Brain microvascular endothelial cell (primary cell): ENCODE measurements at regions not wholly inside any gene's neighbourhood (a gene's known extent, or its start where the extent isn't known, plus 50 kb on each side); places are given as distances from the start of the nearest gene placed in this dataset.

ENCODE experiments used
- DNase-seq: peaks from one replicate; pipeline ENCODE4 v3.0.0-alpha.2; 2020
- H3K27ac ChIP-seq: fragments of 250-450 bp; sonication (Bioruptor Pico); 2 replicates; pipeline ENCODE4 v1.5.1; 2020; ENCODE audit warnings: mild to moderate bottlenecking, moderate library complexity
- H3K27me3 ChIP-seq: fragments of 250-450 bp; sonication (Bioruptor Pico); replicated peaks from 2 replicates; pipeline ENCODE4 v1.5.1; 2020; ENCODE audit warnings: mild to moderate bottlenecking
- H3K36me3 ChIP-seq: fragments of 250-450 bp; sonication (Bioruptor Pico); replicated peaks from 2 replicates; pipeline ENCODE4 v1.5.1; 2020; ENCODE audit warnings: mild to moderate bottlenecking
- H3K4me3 ChIP-seq: 2 replicates; pipeline ENCODE4 v1.5.1; 2011; ENCODE audit warnings: low read depth, mild to moderate bottlenecking, control low read depth, low read length, moderate library complexity
- in situ Hi-C: cut with HindIII; loops from 2 replicates; pipeline ENCODE4 v1.10.0; 2017; ENCODE audit warnings: low sequenced_read_pairs, low pct_ligation_motif_present
- TF ChIP-seq, protein P1 (sequence below): IDR thresholded peaks from 2 replicates; pipeline ENCODE4 v1.5.1; 2011; ENCODE audit warnings: low read depth, mild to moderate bottlenecking, moderate library complexity, low read length, control low read depth, inconsistent platforms; ENCODE audit errors: missing control alignments

DNA sequence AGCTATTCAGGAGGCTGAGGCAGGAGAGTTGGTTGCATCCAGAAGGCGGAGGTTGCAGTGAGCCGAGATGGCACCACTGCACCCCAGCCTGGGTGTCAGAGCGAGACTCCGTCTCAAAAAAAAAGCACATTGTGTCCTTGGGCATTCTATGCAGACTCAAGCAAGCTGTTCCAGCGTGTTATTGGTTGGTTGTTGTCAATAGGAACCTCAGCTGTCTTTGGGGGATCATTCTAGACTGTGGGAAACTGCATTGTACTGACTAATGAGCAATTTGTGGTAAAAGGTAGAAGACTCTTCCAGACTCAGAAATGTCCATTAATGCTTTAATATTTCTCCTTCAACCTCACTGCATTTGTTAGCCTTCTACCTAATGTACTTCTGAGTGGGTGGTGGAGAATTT is 379.5 kb upstream of the GRAMD2B start:
- Histone ChIP-seq H3K36me3 (no peaks in the 10 kb centered on the region), H3K27me3 (no peaks in the 10 kb centered on the region), H3K4me3 (no peak overlapping the region), H3K27ac (no peak overlapping the region)
- in situ Hi-C loops: no loop called here
- TF ChIP-seq, protein P1, sequence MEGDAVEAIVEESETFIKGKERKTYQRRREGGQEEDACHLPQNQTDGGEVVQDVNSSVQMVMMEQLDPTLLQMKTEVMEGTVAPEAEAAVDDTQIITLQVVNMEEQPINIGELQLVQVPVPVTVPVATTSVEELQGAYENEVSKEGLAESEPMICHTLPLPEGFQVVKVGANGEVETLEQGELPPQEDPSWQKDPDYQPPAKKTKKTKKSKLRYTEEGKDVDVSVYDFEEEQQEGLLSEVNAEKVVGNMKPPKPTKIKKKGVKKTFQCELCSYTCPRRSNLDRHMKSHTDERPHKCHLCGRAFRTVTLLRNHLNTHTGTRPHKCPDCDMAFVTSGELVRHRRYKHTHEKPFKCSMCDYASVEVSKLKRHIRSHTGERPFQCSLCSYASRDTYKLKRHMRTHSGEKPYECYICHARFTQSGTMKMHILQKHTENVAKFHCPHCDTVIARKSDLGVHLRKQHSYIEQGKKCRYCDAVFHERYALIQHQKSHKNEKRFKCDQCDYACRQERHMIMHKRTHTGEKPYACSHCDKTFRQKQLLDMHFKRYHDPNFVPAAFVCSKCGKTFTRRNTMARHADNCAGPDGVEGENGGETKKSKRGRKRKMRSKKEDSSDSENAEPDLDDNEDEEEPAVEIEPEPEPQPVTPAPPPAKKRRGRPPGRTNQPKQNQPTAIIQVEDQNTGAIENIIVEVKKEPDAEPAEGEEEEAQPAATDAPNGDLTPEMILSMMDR: no peak
- DNase-seq: peak; percentile 6

DNA sequence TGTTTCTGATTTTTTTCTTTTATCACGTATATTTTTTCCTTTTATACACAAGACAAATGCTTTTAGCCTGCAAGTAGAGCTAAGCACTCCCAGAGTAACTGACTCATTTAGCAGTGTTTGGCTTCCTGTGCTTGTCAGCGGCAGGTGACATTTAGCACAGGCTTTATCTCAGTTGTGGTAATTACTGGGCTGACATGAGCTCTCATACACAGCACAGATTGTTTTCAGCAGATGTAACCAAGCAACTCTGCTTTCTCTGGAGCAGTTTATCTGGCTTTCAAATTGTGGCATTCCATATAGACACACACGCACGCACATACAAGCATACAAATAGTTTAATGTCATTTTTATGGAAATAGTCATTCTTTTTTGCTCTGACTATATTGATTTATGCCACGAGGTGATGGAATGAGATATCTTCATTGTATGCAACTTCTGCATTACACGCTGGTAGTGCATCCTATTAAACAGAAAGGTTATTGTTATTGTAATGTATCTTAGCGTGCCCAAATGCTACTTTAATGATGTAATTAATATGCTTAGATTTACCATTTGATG is 379.0 kb upstream of the GRAMD2B start:
- H3K27me3 ChIP-seq: no peaks in the 10 kb centered on the region
- no peaks in the 10 kb centered on the region for H3K36me3 ChIP-seq
- DNase-seq: peak; percentile 88
- TF ChIP-seq, protein P1: no peak
- in situ Hi-C loops: no loop called here
- H3K27ac ChIP-seq: no peak overlapping the region
- no peak overlapping the region for H3K4me3 ChIP-seq

DNA sequence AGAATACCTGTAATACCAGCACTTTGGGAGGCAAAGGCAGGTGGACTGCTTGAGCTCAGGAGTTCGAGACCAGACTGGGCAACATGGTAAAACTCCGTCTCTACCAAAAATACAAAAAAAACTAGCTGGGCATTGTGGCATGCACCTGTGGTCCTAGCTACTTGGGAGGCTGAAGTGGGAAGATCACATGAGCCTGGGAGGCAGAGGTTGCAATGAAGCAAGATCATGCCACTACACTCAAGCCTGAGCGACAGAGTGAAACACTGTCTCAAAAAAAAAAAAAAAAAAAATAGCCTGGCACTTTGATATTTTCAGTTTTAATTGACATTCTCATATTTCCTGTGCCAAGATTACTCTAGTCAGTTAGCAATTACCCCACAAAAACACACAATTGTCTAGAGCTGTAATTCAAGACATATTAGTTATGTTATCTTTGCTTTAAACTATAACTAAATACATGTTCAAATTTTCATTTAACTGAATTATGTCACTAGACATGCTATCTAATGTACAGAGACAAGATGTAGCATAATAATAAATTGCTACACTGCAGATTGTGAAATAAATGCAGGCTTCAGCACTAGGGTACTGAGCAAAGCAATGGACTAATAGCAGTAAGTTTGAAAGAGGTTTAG is 378.2 kb upstream of the GRAMD2B start:
- TF ChIP-seq, protein P1: no peak
- no peaks in the 10 kb centered on the region for H3K27me3 ChIP-seq
- in situ Hi-C loops: no loop called here
- DNase-seq: no peak
- H3K36me3 ChIP-seq: no peaks in the 10 kb centered on the region
- no peak overlapping the region for H3K27ac ChIP-seq
- no peak overlapping the region for H3K4me3 ChIP-seq

DNA sequence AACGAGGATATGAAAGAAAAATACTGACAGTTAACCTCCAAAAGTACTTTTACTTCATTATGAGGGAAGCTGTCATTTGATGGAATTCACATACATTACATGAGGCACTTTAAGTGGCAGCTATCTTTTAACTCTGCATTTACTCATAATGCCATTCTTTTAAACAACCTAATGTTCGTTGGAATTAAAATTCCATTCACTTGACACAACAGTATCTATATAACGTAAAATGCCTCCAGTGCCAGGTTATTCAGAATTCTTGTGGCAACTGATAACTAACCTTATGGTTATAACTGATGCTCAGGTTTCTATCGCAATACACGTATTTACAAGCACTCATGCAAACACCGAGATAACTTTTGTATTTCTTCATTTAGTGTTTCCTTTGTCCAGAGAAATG is 376.9 kb upstream of the GRAMD2B start:
- no peak for DNase-seq
- Histone ChIP-seq H3K27me3 (no peaks in the 10 kb centered on the region), H3K4me3 (no peak overlapping the region), H3K27ac (no peak overlapping the region), H3K36me3 (no peaks in the 10 kb centered on the region)
- in situ Hi-C loops: no loop called here
- TF ChIP-seq, protein P1: no peak

DNA sequence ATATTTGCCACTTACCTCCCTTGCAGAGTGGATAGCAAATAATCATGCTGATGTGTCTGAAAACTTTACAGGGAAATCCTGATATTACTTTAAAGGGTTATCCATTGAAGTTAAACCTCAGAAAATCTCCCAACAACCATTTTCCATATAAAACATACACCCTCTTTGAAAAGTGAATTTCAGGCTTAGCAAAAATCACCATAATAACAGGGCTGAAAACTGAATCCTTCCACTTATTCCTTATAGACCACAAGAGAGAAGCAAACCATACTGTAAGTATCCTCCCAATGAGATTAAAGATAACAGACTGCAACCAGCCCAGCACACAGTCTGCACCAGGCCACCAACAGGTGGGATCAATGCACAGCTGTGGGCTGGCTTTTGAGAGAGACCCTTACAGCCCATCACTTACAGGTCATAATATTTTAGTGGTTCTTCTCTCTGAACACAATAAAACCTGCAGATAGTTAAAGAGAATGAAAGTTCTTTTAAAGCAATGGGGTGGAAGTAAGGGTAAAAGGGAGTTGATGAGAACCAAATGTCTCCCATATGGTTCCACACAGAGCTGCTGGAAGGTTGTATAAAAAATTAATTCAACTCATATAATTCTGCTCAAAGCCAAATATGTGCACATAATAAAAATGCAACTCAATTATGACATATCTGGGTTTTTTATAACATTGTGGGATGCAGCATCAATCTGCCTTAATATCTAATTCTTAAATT is 376.2 kb upstream of the GRAMD2B start:
- no peak overlapping the region for H3K27ac ChIP-seq
- in situ Hi-C loops: no loop called here
- no peak overlapping the region for H3K4me3 ChIP-seq
- TF ChIP-seq, protein P1: no peak
- H3K27me3 ChIP-seq: no peaks in the 10 kb centered on the region
- DNase-seq: no peak
- no peaks in the 10 kb centered on the region for H3K36me3 ChIP-seq
